ENCODE measurements at regions not wholly inside any gene's neighbourhood (a gene's known extent, or its start where the extent isn't known, plus 50 kb on each side); places are given as distances from the start of the nearest gene placed in this dataset.

DNA sequence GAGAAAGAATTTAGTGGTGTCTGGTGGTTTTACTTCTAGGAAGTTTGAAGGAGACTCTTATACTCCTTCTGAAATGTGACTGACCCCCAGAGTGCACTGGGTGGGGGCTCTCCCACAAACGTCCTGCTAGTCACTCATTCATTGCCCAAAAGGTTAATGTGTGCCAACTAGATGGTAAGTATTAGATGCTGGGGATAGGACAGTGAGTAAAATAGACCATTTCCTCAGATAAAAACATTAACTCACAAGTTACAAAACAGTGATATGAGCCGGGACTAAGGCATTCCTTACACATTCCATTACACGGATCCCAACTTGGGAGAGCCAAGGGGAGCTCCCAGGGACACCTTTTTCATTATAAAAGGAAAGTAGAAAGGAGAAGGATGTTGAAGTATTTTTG, 185.1 kb downstream of the ATXN7L3B start:
- ATAC-seq = no peak
- BruUV-seq (replicated peaks) = no TSS peak
- in situ Hi-C loops (cut with HindIII; ENCODE audit: low pct_unique_long_range_greater_than_20kb, low sequenced_read_pairs) = no loop called here

DNA sequence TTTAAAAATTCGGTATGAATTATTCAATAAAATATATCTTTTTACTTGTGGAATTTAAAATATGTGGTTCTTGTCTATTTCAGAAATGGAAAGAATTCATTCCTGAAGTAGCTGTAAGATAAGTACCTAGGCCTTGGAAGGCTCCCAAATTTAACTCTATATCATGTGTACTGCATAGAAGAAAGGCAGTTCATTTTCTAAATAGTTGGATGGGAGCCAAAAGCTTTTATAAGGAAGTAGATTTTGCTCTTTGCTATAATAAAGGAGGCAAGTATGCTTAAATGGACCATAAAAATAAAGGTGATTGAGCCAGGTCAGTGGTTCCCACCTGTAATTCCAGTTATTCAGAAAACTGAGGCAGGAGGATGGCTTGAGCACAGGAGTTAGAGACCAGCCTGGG, 187.5 kb downstream of the ATXN7L3B start:
- intact Hi-C loops (cut with micrococcal nuclease; ENCODE audit: unreplicated experiment) (no loop called here), in situ Hi-C loops (cut with HindIII; ENCODE audit: low pct_unique_long_range_greater_than_20kb, low sequenced_read_pairs) (no loop called here)
- ATAC-seq (no peak), DNase-seq (ENCODE audit: low read depth, low spot score) (no peak)
- CTCF ChIA-PET = no interaction called here
- Histone ChIP-seq H3K27me3 (ENCODE audit: control insufficient read depth, insufficient read depth, low read length) (no peaks in the 10 kb centered on the region), H3K27ac (ENCODE audit: low read length) (no peak overlapping the region), H3K4me3 (ENCODE audit: low read depth in 2 of 2, low read length in 2 of 2) (no peak overlapping the region), H3K4me1 (ENCODE audit: control insufficient read depth, insufficient read depth, low read length) (no peaks in the 10 kb centered on the region), H3K36me3 (ENCODE audit: control insufficient read depth, insufficient read depth, low read length) (no peaks in the 10 kb centered on the region), H3K9me3 (ENCODE audit: control insufficient read depth, insufficient read depth, low read depth, low read length) (no peaks in the 10 kb centered on the region)
- no TSS peak for BruUV-seq (replicated peaks)
- POLR2A ChIA-PET = no interaction called here
- TF ChIP-seq SIN3A (IDR thresholded peaks at IDR 0.05; ENCODE audit: borderline replicate concordance, insufficient read depth, low read depth, low read length) (no peak), POLR2AphosphoS5 (IDR thresholded peaks at IDR 0.05; ENCODE audit: low read depth, low read length) (no peak), TCF7L2 (IDR thresholded peaks at IDR 0.05; ENCODE audit: low read depth, low read length) (no peak)
- TF ChIP-seq, protein P1, sequence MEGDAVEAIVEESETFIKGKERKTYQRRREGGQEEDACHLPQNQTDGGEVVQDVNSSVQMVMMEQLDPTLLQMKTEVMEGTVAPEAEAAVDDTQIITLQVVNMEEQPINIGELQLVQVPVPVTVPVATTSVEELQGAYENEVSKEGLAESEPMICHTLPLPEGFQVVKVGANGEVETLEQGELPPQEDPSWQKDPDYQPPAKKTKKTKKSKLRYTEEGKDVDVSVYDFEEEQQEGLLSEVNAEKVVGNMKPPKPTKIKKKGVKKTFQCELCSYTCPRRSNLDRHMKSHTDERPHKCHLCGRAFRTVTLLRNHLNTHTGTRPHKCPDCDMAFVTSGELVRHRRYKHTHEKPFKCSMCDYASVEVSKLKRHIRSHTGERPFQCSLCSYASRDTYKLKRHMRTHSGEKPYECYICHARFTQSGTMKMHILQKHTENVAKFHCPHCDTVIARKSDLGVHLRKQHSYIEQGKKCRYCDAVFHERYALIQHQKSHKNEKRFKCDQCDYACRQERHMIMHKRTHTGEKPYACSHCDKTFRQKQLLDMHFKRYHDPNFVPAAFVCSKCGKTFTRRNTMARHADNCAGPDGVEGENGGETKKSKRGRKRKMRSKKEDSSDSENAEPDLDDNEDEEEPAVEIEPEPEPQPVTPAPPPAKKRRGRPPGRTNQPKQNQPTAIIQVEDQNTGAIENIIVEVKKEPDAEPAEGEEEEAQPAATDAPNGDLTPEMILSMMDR (IDR thresholded peaks at IDR 0.05) = no peak
- TF ChIP-seq, protein P2, sequence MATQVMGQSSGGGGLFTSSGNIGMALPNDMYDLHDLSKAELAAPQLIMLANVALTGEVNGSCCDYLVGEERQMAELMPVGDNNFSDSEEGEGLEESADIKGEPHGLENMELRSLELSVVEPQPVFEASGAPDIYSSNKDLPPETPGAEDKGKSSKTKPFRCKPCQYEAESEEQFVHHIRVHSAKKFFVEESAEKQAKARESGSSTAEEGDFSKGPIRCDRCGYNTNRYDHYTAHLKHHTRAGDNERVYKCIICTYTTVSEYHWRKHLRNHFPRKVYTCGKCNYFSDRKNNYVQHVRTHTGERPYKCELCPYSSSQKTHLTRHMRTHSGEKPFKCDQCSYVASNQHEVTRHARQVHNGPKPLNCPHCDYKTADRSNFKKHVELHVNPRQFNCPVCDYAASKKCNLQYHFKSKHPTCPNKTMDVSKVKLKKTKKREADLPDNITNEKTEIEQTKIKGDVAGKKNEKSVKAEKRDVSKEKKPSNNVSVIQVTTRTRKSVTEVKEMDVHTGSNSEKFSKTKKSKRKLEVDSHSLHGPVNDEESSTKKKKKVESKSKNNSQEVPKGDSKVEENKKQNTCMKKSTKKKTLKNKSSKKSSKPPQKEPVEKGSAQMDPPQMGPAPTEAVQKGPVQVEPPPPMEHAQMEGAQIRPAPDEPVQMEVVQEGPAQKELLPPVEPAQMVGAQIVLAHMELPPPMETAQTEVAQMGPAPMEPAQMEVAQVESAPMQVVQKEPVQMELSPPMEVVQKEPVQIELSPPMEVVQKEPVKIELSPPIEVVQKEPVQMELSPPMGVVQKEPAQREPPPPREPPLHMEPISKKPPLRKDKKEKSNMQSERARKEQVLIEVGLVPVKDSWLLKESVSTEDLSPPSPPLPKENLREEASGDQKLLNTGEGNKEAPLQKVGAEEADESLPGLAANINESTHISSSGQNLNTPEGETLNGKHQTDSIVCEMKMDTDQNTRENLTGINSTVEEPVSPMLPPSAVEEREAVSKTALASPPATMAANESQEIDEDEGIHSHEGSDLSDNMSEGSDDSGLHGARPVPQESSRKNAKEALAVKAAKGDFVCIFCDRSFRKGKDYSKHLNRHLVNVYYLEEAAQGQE (IDR thresholded peaks at IDR 0.05; ENCODE audit: insufficient read depth in 1 of 2, low read depth in 2 of 2, low read length in 1 of 2) = no peak

More for the DNA sequence above, 185.1 kb downstream of the ATXN7L3B start:
- H3K36me3 ChIP-seq (ENCODE audit: control insufficient read depth, insufficient read depth, low read length) = no peaks in the 10 kb centered on the region
- intact Hi-C loops (cut with micrococcal nuclease; ENCODE audit: unreplicated experiment) = no loop called here
- no peak overlapping the region for H3K4me3 ChIP-seq (ENCODE audit: low read depth in 2 of 2, low read length in 2 of 2)
- no peaks in the 10 kb centered on the region for H3K9me3 ChIP-seq (ENCODE audit: control insufficient read depth, insufficient read depth, low read depth, low read length)
- ChIA-PET POLR2A (no interaction called here), CTCF (no interaction called here)
- H3K27me3 ChIP-seq (ENCODE audit: control insufficient read depth, insufficient read depth, low read length) = no peaks in the 10 kb centered on the region
- no peak overlapping the region for H3K27ac ChIP-seq (ENCODE audit: low read length)
- no peaks in the 10 kb centered on the region for H3K4me1 ChIP-seq (ENCODE audit: control insufficient read depth, insufficient read depth, low read length)
- no peak for DNase-seq (ENCODE audit: low read depth, low spot score)
- TF ChIP-seq, protein P1 (IDR thresholded peaks at IDR 0.05) = no peak
- TF ChIP-seq TCF7L2 (IDR thresholded peaks at IDR 0.05; ENCODE audit: low read depth, low read length) = no peak
- TF ChIP-seq, protein P2 (IDR thresholded peaks at IDR 0.05; ENCODE audit: insufficient read depth in 1 of 2, low read depth in 2 of 2, low read length in 1 of 2) = no peak
- no peak for TF ChIP-seq SIN3A (IDR thresholded peaks at IDR 0.05; ENCODE audit: borderline replicate concordance, insufficient read depth, low read depth, low read length)
- TF ChIP-seq POLR2AphosphoS5 (IDR thresholded peaks at IDR 0.05; ENCODE audit: low read depth, low read length) = no peak
